ENCODE measurements at regions not wholly inside any gene's neighbourhood (a gene's known extent, or its start where the extent isn't known, plus 50 kb on each side); places are given as distances from the start of the nearest gene placed in this dataset.

DNA sequence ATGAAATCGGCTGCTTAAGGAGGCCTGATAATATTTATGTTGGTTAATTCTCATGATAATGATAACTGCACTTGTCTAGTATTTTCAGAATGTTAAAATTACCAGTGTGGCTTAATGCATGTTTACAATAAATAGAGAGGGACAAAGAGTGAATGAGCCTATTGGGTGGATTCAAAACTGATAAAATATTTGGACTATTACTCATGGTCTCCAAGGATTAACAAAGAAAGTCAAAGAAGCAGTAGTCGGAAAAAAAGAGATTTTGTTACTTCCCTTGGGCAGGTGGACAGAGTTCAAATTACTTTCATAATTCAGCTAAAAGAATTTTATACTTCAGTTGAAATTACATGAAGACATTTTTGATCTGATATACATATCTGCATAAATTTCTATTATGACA is 258.2 kb upstream of the PMFBP1 start:
- TF ChIP-seq POLR2A (IDR thresholded peaks at IDR 0.05; ENCODE audit: extremely low read depth, insufficient read length) (no peak), MYC (IDR thresholded peaks at IDR 0.05; ENCODE audit: low read depth, low read length) (no peak)
- TF ChIP-seq, protein P1, sequence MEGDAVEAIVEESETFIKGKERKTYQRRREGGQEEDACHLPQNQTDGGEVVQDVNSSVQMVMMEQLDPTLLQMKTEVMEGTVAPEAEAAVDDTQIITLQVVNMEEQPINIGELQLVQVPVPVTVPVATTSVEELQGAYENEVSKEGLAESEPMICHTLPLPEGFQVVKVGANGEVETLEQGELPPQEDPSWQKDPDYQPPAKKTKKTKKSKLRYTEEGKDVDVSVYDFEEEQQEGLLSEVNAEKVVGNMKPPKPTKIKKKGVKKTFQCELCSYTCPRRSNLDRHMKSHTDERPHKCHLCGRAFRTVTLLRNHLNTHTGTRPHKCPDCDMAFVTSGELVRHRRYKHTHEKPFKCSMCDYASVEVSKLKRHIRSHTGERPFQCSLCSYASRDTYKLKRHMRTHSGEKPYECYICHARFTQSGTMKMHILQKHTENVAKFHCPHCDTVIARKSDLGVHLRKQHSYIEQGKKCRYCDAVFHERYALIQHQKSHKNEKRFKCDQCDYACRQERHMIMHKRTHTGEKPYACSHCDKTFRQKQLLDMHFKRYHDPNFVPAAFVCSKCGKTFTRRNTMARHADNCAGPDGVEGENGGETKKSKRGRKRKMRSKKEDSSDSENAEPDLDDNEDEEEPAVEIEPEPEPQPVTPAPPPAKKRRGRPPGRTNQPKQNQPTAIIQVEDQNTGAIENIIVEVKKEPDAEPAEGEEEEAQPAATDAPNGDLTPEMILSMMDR (IDR thresholded peaks at IDR 0.05; ENCODE audit: low read depth, low read length): no peak
- TF ChIP-seq, protein P2, sequence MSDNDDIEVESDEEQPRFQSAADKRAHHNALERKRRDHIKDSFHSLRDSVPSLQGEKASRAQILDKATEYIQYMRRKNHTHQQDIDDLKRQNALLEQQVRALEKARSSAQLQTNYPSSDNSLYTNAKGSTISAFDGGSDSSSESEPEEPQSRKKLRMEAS (IDR thresholded peaks at IDR 0.05; ENCODE audit: low read depth, low read length): no peak
- H3K4me3 ChIP-seq (ENCODE audit: low read depth, low read length): no peak overlapping the region
- no peak for DNase-seq (ENCODE audit: low read depth)

DNA sequence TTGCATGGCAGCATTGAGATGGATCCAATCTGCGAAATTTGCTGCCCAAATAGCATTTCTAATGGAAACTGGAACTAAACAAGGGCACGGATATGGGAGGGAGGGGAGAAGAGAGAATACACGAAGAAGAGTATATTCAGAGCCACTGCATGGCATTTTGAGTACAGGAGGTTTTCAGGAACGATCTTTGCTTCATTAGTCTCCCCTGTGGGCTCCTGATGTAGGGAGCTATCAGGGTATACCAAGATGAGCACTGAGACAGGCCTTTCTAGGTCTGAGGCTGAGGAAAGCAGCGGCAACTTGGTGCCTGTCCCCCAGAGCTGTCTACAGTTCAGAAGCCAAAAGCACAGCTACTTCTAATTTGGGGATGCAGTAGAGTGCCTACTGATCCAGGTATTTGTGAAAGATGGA is 257.7 kb upstream of the PMFBP1 start:
- no peak for DNase-seq (ENCODE audit: low read depth)
- no peak for TF ChIP-seq POLR2A (IDR thresholded peaks at IDR 0.05; ENCODE audit: extremely low read depth, insufficient read length)
- TF ChIP-seq, protein P2 (IDR thresholded peaks at IDR 0.05; ENCODE audit: low read depth, low read length): no peak
- TF ChIP-seq, protein P1 (IDR thresholded peaks at IDR 0.05; ENCODE audit: low read depth, low read length): no peak
- no peak for TF ChIP-seq MYC (IDR thresholded peaks at IDR 0.05; ENCODE audit: low read depth, low read length)
- no peak overlapping the region for H3K4me3 ChIP-seq (ENCODE audit: low read depth, low read length)

DNA sequence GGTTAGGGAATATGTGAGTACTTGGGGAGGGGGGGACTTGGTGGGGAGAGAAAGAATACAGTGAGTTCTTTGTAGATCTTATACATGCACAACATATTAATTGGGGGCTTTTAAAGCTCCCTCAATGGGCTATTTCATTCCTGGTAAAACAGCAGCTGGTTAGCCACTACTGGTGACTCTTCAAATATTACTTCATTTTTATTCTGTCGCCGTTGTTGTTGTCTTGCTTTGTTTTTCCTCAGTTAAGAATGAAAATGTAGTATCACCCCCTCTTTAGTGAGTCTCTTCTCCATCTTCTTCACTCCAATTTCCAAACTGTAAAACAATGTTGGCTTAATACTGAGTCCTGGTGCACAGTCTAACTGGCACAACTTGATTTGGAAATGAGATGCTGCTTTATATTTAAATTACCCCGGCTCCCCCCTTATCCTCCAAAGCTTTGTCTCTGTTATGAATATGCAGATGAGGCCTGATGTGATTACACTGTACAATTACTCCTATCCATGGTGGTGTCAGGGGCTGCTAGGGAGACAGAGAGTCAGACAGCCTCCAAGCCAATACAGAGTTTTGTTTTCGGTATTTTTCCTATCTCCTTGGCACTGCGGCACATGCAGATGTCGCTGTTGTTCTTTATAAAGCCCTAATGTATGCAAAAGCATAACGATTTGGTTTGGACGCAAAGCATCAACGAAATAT is 256.9 kb upstream of the PMFBP1 start:
- no peak for DNase-seq (ENCODE audit: low read depth)
- no peak overlapping the region for H3K4me3 ChIP-seq (ENCODE audit: low read depth, low read length)
- TF ChIP-seq, protein P2 (IDR thresholded peaks at IDR 0.05; ENCODE audit: low read depth, low read length): no peak

DNA sequence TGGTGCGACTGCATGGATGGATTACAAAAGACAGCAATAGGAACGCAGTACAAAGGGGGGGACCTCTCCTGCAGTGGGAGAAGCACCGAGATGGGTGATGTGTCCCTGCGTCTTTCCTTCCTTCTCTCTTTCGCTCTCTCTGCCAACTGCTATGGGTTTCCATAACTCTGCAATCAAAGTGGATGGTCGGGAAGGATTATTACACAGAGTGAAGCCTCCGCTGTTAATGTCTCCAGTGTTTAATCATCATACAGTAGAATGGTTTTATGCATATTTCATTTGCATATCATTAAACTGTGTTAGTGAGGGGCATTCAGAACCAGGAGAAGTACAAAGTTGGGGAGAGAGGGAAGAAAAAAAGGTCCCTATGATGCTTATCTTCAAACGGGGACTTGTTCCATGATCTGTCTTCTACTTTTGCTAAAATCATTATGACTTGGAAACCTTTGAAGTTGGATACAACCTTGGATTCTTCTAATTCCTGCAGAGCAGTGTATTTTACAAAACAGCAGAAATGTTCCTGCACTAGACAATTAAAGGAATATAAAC is 255.9 kb upstream of the PMFBP1 start:
- DNase-seq (ENCODE audit: low read depth): no peak
- TF ChIP-seq, protein P2 (IDR thresholded peaks at IDR 0.05; ENCODE audit: low read depth, low read length): no peak
- TF ChIP-seq, protein P1 (IDR thresholded peaks at IDR 0.05; ENCODE audit: low read depth, low read length): no peak
- TF ChIP-seq POLR2A (IDR thresholded peaks at IDR 0.05; ENCODE audit: extremely low read depth, insufficient read length) (no peak), MYC (IDR thresholded peaks at IDR 0.05; ENCODE audit: low read depth, low read length) (no peak)
- no peak overlapping the region for H3K4me3 ChIP-seq (ENCODE audit: low read depth, low read length)

DNA sequence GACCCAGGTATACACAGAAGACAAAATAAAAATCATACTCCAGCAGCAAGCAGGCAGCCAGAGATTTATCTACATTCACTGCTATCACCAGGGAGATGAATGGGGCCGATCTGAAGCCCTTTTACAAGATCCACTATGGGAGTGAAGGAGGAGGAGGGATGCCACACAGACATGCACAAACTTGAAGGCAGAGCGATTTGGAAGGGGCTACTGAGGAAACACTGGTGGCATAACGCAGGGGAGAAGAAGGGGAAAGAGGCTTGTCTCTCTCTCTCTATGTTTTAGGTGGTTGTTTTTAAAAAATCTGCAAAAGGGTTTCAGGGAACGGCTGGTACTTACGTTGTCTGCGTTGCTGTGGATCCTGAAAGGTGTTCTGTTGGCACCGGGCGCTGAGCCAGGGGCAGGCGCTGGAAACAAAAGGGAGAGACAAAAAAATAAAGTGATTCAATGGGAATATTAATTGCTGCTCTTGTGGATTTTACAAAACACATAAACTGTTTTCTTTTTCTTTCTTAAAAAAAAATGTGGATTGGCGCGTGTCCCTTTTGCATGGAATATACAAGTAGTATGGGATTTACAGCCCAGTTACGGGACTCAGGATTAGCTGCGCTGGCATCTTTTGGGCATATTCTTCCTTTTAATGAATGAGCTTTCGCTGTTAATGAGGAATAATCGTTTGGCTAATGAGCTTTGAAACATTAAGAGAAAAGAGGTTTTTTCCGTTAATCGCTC is 255.3 kb upstream of the PMFBP1 start:
- H3K4me3 ChIP-seq (ENCODE audit: low read depth, low read length): no peak overlapping the region
- TF ChIP-seq POLR2A (IDR thresholded peaks at IDR 0.05; ENCODE audit: extremely low read depth, insufficient read length) (no peak), MYC (IDR thresholded peaks at IDR 0.05; ENCODE audit: low read depth, low read length) (no peak)
- TF ChIP-seq, protein P2 (IDR thresholded peaks at IDR 0.05; ENCODE audit: low read depth, low read length): no peak
- TF ChIP-seq, protein P1 (IDR thresholded peaks at IDR 0.05; ENCODE audit: low read depth, low read length): no peak
- no peak for DNase-seq (ENCODE audit: low read depth)

DNA sequence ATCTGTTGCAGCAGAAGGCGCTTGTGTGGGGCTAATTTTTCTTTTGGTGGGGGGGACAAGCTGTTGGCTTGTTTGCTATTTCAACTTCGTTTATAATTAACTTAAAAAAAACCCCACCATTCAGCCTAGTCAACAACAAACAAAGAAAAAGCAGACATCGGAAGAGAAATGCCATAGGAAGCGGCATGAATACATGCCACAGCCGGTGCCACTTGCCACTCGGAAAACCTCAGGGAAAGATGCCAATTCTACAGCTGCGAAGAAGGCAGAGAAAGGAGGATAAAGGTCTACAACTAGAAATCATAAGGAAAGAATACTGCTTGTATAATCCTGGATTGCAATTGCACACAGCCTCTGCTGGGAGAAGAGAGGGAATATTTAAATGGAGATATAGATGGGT is 254.4 kb upstream of the PMFBP1 start:
- H3K4me3 ChIP-seq (ENCODE audit: low read depth, low read length): no peak overlapping the region
- no peak for DNase-seq (ENCODE audit: low read depth)
- TF ChIP-seq, protein P1 (IDR thresholded peaks at IDR 0.05; ENCODE audit: low read depth, low read length): no peak
- no peak for TF ChIP-seq POLR2A (IDR thresholded peaks at IDR 0.05; ENCODE audit: extremely low read depth, insufficient read length)
- TF ChIP-seq, protein P2 (IDR thresholded peaks at IDR 0.05; ENCODE audit: low read depth, low read length): no peak
- TF ChIP-seq MYC (IDR thresholded peaks at IDR 0.05; ENCODE audit: low read depth, low read length): no peak
